Islet precursor cell (in vitro differentiated cells): ENCODE measurements at regions not wholly inside any gene's neighbourhood (a gene's known extent, or its start where the extent isn't known, plus 50 kb on each side); places are given as distances from the start of the nearest gene placed in this dataset.

Source experiments
- DNase-seq: peaks from one replicate; pipeline ENCODE4 v3.0.0-alpha.2; 2018

DNA sequence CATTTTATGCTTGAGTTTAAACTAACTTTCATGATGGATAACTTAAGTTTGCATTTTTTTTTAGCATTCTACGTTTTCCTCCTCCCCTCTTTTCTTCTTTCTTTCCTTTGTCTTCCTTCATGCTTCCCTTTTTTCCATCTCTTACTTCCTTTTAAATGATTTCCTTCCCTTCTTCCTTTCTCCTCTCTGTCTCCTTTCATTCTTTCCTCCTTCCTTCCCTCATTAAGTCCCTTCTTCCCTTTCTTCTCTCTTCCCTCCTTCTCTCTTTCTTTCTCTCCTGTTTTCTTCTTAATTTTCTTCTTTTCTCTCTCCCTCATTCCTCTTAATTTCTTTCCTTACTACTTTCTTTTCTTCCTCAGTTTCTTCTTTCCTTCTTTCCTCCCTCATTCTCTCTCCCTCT, 376.0 kb downstream of the LRIG3 start:
- no peak for DNase-seq

DNA sequence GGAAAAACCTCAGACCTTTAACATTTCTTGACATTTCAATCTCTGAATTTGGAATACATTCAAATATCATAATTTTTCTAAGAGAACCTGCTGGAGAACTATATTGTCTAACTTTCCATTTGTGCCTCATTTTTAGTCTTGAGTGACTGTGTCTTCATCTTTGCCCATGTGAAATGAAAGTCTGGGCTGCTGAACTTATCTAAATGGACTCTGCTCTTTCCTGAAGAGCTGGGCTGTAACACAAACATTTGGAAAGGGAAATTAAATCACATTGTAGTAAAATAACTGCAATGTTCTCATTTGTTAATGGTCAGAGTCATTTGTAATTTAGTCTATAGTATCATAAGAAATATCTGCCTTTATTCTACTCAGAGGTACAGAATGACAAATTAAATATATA, 373.1 kb downstream of the LRIG3 start:
- DNase-seq = no peak

DNA sequence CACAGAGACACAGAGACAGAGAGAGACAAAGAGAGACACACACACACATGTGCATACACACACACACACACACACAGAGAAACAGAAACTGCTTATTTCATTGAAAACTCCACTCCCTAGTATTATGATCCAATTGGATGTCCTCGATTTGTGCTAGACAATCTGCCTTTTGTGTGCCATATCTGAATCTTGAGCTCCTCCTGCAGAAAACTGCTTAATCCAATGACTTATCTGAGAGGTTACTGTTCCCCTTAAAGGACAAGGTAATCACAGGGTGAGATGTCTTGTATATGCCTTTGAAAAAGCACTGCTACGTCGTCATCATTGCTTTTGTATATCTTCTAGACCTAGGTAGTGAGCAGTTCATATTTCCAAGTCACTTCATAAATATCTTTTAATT, 371.5 kb downstream of the LRIG3 start:
- DNase-seq = no peak

DNA sequence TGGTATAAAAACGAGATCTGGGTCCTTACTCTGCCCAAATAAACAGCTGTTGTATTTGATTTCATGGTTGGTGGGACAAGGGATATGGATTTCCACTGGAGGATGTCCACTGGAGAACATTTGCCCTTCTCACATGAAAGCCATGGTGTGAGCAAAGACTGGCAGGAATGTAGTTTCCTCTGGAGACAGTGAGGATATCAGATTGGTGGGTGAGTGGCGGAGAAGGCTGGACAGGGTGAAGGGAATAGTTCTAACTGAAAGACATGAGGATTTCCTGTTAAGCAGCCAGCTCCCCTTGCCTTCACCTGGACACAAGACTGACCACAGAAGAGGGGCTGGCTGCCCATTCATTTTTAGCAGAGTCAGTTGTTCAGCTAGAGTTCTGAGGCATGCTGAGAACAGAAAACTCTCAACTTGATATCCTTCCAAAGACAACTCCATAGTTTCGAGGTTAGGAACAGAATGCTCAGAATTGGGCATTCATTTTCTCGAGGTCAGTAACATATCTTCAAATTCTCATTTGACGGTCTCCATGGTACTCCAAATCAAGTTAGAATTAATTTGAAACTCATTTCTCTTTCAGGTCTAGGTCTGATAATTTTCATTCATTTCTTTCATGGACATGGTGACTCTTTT, 365.7 kb downstream of the LRIG3 start:
- DNase-seq = no peak

DNA sequence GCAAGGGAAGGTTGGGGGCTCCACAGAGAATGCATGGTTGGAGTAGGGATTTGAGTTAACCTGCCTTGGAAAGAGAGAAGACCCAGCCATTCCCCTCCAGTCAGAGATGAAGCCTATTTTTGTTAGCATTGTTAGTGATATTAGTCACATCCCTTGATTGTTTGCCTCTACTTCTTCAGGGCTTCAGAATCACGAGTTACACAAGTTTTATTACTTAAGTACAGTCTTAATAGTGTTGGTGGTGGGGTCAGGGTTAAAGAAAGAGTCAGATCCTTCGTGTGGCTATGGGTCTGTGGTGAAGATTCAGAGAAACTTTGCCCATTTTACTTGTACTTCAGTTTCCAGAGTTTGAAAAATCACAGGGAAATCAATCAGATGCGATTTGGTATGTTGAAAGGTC, 363.1 kb downstream of the LRIG3 start:
- DNase-seq = no peak

DNA sequence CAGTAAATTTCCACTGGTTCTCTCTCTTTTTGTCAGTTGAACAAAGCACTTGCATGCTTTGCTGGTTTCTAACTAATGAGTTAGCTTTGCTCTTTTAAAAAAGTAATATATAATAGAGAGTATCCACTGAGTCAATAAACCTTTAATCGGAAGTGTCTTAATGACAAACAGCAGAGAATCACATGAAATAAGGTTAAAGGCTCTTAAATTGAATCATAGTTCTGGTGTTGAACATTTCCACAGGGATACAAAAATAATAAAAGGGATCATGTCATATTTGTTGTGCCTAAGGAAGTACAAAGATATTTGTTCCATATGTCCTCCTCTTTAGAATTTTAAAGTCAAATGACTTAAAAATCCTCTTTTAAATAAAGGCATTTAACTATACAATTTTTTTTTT, 362.6 kb downstream of the LRIG3 start:
- DNase-seq = no peak

DNA sequence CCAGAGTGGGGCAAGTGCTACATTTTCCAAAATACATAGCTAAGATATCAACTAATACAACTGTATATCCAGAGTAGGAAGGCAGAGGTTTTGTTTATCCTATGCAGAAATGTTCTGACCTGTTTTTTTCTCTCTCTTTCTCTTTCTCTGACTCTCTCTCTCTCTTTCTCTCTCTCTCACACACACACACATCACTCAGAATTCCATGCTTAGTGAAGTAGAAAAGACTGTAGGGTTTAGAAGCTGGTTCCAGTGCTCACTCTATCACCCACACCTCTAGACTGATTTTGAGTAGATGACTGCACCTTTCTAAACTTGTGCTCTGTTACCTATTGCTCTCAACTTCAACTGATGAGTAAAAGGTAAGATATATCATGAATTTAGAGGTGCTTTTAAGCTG, 356.7 kb downstream of the LRIG3 start:
- no peak for DNase-seq

DNA sequence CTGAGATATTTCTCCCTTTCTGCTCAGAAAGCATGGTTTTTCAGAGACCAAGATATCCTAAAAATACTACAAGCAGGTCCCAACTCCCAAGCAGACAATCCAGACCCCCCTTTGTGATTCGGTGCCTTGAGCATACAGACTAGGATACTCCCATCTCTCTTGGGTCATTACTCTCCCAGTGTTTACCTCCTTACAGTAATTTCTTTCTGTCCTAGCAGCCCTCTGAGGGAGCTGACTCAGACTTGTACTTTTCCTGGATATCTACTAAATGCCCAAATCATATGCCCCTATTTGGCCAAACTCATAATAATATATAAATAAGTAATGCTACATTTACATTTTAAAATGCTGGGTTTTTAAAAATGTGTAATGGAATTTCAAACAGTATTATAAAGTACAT, 355.6 kb downstream of the LRIG3 start:
- DNase-seq = no peak

DNA sequence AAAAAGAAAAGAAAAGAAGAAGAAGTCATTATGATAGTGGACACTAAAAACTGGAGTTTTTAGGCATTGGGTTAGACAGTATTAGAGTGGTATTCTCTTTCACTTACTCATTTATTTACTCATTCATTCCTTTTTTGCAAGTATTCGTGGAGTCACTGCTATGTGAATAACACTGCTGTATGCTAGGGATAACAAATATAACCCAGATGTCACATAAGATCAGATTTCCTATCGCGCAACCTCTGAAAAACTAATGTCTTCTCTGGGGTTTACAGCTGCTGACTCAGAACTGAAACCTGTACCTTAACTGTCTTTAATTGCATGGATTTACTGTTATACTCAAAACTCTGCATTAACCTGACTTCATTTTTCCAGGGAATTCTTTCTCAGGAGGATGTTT, 353.7 kb downstream of the LRIG3 start:
- DNase-seq = no peak

DNA sequence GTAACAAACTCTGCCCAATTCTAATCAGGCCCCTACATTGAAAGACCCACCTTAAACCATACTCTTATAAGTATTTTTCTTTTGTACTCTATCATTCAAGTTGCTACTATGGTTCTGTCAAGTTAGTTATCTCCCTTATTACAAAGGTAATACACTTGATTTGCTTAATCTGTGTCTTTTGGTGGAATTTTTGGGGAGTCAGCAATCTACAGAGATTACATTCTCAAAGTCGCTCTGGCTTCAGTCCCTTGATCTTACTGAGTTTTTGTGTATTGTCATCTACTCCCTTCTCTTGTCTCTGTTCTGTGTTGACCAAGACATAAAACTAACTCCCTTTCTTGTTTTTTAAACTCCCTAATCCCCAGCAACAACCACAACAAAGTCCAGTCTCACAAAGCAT, 353.1 kb downstream of the LRIG3 start:
- DNase-seq = no peak

DNA sequence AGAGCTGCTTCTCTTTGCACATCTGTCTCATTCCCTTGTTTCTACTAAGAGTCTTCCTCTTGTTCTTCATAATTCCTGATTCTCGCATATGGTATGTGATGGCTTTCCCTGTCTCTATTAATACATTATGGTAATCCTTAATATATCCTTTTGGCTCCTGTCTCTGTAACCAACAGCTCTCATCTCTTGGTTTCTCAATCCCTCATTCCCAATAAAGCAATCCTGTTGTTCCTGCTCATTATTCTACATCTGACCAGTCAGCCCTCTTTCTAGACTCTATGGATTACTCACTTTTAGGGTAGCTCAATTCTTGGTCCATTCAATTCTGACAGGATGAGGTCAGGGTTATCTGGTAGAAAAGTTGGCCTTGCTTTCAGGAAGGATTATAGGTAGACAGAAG, 349.9 kb downstream of the LRIG3 start:
- no peak for DNase-seq

DNA sequence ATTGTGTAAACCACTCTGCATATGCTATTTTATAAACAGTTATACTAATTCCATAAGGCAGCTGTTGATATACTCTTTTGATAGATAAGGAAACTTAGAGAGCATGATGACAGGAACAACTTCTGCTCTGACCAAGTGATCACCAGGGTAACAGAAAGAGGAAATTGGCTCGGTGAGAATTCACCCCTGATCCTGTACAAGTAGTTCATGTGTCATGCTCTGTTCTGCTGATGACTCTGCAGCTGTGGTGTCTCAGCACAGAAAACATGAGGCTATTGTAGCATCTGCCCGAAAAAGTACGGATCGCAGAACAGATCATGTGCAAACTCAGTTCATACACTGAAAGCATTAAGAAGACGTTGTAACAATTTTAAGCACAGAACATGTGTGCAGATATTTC, 345.0 kb downstream of the LRIG3 start:
- no peak for DNase-seq

DNA sequence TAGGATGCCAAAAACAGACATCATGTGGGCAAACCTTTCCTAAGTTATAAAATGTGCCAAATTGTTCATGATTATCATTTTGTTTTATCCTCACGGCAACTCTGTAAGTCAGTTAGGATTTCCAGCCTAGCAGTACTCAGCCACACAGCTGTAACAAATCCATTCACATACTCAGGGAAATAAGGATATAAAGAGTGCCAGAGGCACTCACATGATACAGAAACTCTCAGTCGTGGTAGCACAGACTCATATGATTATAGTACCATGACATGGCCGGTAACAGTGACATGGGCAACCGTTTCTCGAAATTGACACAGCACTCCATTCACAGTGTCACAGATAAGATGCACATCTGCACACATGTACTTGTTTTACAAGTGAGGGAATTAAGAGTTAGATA, 344.2 kb downstream of the LRIG3 start:
- no peak for DNase-seq

DNA sequence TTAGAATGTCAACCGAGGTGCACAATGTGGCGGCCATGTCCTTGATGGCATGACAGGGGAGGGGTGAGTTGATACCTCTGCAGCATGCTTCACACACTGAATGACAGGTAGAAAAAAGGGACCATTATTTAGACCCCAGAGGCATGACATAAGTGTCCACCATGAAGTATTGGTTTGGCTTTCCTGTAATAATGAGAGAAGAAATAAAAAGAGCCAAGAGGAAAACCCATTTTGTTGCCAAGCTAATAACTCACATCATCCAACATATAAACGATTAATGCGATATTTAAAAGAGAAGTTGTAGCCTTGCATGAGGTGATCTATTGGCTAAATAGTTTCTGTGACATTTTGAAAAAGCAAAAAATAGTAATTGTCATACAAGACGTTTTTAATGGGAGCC, 343.4 kb downstream of the LRIG3 start:
- DNase-seq = no peak

DNA sequence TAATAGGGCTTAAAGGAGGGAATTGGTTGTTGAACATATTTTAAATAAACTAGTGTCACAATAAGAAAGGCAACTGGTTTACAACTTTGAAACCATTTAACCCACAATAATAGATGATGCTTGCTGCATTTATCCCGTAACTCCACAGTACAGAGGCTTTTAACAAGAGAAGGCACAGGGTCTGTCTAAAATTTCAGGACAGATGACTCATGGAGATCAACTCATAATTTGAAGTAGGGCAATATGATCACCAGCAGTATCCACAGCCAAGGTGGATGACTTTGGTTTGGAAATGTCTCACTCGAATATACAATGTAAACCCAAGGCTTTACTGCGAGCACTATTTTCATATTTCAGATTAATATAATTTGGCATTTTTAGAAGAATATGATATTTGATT, 340.2 kb downstream of the LRIG3 start:
- DNase-seq = no peak

DNA sequence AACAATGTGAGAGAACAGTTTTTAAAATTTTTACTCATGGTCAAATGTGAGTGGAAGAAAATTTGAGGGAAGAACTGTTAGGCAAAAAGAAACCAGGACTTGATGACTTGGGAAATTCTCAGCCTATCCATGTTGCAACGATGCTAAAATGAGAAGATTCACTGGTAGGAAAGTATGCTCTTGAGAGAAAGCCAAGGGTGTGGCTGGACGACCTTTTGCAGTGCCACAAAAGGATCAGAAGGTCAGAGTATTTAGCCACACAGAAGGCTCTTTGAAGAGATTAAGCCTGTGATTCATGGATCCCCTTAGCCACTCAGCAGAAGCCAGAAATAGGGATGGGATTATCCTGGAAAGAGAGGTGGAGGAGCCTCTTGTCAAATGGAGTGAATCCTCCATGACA, 336.8 kb downstream of the LRIG3 start:
- no peak for DNase-seq

DNA sequence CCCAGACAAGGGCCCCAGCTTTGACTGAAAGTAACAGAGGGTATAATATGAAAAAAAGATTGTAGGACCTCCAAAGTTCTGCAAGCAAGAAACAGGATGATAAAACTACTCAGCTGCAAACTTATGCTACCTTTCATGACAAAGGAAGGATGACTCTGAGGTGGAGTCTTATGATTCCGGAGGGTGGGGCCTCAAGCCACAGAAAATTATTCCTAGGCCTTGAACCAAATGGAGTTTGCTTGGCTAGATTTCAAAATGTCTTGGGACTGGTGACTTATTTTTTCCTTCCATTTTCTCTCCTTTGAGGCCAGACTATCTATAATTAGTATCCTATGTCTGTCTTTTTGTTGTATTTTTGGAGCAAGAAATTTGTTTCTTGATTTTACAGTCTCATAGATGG, 336.4 kb downstream of the LRIG3 start:
- no peak for DNase-seq

DNA sequence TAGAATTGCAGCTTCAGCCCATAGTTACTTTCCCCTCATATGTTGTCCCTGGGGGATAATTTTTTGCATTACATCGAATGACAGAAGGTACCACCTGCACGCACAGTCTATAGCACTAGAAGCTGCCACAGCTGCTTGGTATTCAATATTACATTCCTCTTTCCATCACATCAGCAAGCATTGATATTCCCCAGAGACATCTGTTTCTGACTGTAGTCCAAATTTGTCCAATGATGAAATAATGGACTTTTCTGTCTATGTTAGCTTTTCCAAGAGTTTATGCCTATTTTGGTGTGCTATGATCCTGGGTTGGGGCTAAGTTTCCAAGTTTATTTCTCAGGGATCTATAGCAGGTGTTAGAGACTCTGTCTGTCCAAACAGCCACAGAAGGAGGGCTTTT, 335.4 kb downstream of the LRIG3 start:
- DNase-seq = no peak

DNA sequence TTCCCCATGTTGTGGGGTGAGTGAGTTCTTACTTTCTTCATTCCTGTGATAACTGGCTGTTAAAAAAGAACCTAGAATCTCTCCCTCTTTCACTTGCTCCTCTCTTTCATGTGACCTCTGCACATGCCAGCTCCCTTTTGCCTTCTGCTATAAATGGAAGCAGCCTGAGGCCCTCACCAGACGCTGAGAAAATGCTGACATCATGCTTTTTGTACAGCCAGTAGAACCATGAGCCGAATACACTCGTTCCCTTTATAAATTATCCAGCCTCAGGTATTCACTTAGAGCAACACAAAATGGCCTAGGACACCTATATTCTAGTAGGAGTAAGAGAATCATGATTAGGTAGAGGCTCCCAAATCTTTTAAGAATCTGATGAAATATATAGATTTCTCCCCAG, 333.5 kb downstream of the LRIG3 start:
- DNase-seq = no peak

DNA sequence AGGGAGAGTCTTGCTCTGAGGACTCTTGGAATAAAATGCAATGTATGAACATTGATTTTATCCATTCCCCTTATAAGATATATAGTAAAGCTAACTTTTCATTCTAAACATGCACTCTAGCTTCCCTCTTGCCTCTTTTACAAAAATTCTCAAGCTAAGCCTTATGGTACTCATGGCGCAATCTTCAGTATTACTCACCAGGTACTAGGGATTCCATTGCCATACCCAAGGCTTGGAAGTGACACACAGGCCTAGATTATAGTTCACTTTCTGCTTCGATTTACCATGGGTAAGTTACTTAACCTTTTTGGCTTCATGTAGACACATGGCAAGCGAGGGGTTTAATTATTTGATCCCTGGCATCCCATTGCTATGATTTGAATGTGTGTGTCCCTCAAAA, 331.5 kb downstream of the LRIG3 start:
- DNase-seq = no peak

DNA sequence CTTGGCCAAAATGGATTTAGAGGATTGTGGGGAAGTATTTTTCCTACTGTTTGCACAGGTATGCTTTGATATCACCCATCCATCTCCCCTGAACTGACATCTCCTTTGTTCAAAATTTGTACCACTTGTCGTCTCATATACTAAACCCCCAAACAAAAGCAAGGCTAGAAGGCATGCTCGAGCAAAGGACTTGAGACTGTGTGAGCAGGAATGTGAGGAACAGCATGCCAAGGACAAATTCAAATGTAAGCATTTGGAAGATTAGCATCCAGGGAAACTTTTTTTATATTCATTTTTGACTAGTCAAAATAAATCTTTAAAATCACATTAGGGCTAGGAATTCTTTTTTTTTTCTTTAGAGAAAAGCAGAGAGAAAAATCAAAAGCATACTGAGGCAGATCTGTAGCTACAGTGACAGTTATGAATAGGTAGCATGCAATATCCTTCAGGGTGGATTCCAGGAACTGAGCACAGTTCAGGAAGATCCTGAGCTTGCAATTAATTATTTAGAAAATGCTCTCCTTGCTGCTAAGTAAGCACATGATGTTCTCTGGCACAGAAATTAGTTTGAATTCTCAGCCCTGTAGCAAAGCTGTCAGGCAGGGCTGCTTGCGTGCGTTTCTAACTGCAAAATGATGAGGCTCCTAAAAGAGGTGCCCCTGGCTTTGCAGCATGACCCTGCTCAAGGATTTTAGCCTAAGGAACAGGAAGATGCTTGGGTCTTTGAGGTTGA, 327.7 kb downstream of the LRIG3 start:
- DNase-seq = no peak

DNA sequence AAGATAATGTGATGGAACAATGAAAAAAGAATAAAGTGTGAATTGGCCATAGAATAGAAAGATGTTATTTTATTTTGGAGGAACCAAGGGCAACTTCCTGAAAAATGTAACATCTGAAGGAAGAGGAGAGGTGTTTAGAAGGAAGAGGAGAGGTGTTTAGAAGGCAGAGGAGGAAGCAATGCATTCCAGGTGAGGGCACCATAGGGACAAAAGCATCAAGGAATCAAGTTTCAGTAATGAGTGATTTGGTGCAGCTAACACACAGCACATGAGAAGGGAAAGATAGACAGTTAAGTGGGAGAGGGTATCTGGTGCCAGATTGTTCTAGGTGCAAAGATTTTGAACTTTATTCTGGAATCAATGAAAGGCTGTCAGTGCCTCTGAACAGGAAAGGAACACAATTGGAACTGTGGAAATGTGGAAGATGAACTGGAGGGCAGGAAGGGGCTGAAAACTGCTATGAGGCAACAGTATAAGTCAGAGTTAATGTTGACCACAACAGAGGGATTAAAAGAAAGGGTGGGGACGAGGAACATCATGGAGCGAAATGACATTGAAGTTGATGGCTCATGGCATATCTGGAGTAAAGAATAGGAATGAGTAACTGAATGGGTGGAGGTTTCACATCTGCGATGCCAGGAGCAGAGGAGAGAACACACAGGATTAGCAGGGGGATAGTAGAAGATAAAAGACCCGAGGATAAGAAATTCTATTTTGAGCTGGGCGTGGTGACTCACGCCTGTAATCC, 326.6 kb downstream of the LRIG3 start:
- no peak for DNase-seq

DNA sequence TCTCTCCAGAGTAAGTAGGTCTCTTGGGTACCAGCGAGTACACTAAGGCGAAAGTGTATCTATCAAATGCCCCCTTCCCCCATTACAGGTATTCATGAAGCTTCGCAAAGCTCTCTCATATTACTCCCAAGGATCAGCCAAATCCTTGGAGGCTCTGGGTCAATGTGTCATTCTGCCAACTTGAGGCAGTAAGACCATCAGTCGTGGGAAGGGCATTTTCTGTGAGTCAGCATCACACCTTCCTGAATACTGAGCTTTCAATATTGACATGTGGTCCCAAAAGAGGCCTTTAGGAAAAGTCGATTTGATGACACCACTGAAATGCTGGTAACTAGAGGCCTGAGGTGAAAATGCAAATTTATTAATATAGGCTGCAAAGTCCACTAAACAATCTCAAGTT, 323.9 kb downstream of the LRIG3 start:
- DNase-seq = no peak

DNA sequence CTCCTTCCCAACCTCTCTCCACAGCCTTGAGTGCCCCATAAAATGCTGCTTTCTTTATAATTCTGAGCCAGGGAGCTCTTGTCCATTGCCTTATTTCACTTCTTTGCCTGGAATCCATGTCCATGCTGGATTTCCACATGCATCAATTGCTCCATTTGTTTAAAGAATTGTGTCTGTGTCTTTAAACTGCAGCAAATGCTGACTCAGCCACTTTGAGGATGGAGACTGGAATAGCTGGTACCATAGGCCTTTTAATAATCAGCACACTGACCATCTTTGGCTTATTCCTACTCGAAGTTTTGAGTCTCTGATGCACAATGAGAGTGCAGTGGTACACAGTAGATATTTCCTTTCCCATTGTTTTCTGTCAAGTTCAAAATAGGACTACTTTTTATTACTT, 318.8 kb downstream of the LRIG3 start:
- DNase-seq = no peak

DNA sequence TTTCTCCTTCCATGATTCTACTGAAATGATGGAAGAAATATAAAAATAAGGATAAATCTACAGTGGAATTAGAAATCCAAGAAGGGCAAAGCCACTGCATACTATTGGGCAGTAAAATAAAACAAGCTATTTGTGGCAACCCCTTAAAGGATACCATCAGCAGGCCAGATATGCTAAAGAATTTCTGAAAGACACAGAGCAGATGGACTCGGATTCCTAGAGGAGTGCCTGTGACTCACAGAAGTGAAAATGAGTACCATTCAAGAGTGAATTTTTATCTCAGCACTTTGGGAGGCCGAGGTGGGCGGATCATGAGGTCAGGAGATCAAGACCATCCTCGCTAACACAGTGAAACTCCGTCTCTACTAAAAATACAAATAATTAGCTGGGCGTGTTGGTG, 318.1 kb downstream of the LRIG3 start:
- DNase-seq = no peak
